HG02852 (cell line): ENCODE measurements at regions not wholly inside any gene's neighbourhood (a gene's known extent, or its start where the extent isn't known, plus 50 kb on each side); places are given as distances from the start of the nearest gene placed in this dataset.
"Not testable (repeated sequence)": the region's sequence is repeated elsewhere in the genome, so short reads cannot be mapped to it uniquely, and the experiment has no call there.

Experiments
- ATAC-seq: cut with Tn5 transposase; IDR thresholded peaks from one replicate; pipeline ENCODE4 v1.9.1; 2021; ENCODE audit warnings: mild to moderate bottlenecking, moderate library complexity; ENCODE audit not compliant: unreplicated experiment

GRCh38 chr3:164927728-164928127, 150.6 kb downstream of the SI start:
- ATAC-seq, result no peak

DNA sequence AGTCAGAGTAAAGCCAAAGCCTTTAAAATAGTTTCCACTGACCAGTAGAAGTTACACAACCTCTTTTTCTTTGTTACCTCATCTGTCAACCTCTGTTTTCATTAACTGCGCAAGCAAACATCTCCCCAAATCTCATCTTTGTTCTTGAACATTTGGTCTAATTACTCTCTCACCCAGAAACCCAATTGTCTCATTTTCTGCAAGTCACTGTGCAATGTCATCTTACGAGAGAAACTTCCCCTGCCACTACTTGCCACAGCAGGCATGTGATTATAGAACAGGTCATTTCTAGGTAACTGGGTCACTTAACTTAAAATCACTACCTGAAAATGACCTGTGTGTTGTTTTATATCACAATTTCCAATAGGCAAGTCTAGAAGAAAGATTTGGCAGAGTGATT, 159.4 kb downstream of the SI start:
- ATAC-seq, result no peak

DNA sequence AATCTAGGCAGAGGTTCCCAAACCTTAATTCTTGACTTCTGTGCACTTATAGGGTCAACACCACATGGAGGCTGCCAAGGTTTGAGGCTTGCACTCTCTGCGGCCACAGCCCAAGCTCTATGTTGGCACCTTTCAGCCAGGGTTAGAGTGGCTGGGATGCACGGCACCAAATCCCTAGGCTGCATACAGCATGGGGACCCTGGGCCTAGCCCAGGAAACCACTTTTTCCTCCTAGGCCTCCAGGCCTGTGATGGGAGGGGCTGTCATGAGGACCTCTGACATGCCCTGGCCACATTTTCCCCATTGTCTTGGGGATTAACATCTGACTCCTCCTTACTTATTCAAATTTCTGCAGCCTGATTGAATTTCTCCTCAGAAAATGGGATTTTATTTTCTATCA, 165.4 kb downstream of the SI start:
- no peak for ATAC-seq

- no peak for ATAC-seq
Measured at GRCh38 chr3:164903820-164904451, 174.4 kb downstream of the SI start.

- ATAC-seq, result no peak
Measured at GRCh38 chr3:164897342-164897741, 181.0 kb downstream of the SI start.

- no peak for ATAC-seq
Measured at GRCh38 chr3:164890061-164890460, 188.2 kb downstream of the SI start.

GRCh38 chr3:164883171-164883570, 195.1 kb downstream of the SI start:
- no peak for ATAC-seq

- no peak for ATAC-seq
Measured at GRCh38 chr3:164879201-164879600, 199.1 kb downstream of the SI start.

DNA sequence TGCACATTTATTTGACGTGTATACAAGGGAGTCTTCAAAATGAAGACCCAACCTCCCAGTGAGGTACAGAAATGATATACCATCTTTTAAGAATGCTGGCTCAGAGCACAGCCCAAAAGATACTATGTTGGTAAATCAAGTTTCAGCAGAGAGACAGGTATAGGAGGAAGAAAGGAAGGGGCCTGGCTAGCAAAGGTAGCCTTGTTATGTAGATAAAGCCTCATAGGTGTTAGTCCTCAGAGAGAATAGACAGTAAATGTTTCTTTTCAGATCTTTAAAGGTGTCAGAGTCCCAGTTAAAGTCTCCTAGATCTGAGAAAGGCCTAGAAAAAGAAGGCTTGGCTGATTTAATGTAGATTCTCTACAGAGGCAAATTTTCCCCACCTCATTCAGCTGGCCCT, 213.8 kb downstream of the SI start:
- ATAC-seq, result no peak

GRCh38 chr3:164852866-164853265, 225.4 kb downstream of the SI start:
- ATAC-seq, result no peak

- no peak for ATAC-seq
Measured at GRCh38 chr3:164851905-164852304, 226.4 kb downstream of the SI start.

DNA sequence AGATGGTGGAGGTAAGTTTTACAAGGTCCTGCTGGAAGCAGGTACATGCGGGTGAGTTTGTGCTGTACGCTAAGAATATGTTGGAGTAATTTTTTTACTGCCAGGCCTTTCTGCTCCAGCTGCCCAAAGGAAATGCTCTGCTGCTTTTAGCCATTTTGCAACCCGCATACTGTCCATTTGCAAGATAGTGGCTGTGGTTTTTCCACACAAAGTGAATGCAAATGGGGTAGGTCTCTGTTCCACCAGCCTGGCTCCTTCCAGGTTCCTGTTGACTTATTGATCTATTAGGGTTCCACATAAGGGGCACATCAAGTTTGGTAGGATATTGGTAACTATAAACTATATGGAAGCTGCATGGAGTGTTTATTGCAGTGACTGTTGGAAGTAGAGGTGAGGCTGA, 227.1 kb downstream of the SI start:
- ATAC-seq, result no peak

DNA sequence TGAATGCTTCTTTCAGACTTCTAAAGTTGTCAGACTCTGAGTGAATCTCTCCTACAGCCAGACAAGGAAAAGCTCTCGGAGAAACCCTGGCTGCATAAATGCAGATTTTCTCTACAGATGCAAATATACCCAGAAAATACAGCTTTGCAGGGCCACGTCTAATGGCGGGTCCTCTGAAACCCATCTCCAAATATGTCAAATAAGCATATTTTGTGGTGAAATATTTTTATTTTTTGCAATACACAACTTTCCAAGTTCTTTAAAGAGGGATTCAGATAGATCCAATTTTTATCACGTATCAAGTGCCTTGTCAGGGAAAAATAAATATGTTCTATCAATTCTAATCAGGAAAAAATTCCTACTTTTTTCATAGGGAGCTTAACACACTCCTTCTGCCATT, 229.4 kb downstream of the SI start:
- ATAC-seq, result no peak

DNA sequence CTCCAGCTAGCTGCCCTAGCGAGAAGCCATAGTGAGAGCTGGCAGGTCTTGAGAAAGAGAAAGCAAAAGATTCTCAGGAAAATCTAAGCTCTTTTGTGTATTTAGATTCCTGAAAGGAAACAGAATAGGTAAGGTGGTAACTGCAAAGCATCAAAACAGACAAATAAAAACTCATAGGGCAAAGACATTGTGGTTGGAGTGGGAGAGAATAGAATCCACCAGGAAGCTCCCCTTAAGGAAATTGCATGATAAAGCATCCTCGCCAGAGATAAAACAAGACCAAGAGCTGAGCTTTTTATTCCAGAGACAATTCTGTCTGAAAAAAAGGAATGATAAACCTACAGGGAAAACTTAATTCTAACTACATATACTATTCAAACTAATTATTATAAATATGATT, 232.6 kb downstream of the SI start:
- no peak for ATAC-seq

- no peak for ATAC-seq
Measured at GRCh38 chr3:164832216-164832615, 246.1 kb downstream of the SI start.

DNA sequence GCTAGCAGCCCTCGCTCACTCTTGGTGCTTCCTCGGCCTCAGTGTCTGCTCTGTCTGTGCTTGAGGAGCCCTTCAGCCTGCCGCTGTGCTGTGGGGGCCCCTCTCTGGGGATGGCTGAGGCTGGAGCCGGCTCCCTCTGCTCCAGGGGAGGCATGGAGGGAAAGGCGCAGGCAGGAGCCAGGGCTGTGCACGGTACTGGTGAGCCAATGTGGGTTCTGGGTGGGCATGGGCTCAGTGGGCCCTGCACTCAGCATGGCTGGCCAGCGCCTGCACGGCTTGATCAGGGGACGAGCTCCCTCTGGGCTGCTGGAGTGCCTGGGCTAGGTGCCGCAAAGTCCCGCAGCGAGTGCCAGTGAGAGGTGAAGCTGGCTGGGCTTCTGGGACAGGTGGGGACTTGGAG, 260.0 kb downstream of the SI start:
- ATAC-seq, result no peak

DNA sequence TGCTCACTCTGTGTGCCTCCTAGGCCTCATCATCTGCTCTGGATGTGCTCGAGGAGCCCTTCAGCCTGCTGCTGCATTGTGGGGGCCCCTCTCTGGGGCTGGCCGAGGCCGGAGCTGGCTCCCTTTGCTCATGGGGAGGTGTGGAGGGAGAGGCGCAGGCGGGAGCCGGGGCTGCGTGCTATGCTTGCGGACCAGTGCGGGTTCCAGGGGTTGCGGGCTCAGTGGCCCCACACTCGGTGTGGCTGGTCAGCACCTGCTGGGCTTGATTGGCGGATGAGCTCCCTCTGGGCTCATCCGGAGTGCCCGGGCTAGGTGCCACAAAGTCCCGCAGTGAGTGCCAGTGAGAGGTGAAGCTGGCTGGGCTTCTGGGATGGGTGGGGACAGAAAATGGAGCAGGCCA, 264.2 kb downstream of the SI start:
- ATAC-seq, result no peak

- ATAC-seq, result no peak
Measured at GRCh38 chr3:164812042-164812441, 266.3 kb downstream of the SI start.

- ATAC-seq, result no peak
Measured at GRCh38 chr3:164806188-164806587, 272.1 kb downstream of the SI start.

DNA sequence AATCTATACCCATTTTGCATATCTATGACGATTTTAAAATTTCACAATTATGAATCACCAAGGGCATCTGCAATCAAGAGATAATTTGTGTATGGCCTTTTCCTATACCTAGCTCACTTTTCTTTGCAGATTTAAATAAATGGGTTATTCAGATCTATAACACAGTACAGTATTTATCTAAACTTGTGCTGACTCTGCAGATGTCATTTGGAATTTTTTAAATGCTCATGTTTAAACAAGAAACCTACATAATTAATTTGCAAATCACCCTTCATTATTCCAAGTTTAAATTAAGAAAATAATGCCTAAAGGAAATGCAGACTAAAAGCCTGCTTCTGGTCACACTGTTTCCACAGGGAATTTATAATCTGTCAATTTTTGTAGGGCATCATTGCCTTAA, 284.2 kb downstream of the SI start:
- ATAC-seq, result no peak

GRCh38 chr3:164791263-164791662, 287.0 kb downstream of the SI start:
- ATAC-seq, result no peak

- ATAC-seq, result not testable (repeated sequence)
Measured at GRCh38 chr3:164784407-164784806, 293.9 kb downstream of the SI start.

DNA sequence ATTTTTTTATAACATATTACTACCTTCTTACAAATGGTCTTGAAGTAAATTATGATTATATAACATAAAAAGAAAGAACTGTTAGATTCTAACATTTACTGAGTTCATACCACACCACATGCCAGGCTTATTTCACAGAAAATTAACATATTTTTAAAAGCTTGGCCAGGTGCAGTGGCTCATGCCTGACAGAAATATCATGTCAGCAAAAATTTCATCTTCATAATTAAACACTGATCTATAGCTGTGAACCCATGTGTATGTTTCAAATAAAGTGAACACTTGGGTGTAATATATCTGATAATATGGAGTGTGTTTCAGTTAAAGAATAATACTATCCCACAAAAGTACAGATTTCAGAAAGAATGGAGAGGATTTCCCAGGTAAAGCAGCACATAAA, 296.5 kb downstream of the SI start:
- ATAC-seq, result no peak

DNA sequence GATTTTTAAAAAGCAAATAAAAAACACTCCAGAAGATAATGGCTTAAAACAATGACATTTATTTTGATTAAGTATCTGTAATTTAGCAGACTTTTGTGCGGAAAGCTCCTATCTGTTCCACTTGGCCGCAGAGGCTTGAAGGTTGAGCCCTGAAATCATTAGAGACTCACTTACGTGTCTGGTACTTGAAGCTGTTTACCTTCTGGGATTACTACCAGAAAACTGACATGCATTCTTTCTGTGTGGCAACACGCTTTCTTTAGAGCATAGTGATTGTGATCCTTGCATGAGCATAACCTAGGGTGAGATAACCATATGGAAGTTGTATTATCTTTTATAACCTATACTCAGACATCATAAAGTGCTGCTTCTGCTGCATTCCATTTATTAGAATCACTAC, 298.5 kb downstream of the SI start:
- no peak for ATAC-seq
